ENCODE measurements at regions not wholly inside any gene's neighbourhood (a gene's known extent, or its start where the extent isn't known, plus 50 kb on each side); places are given as distances from the start of the nearest gene placed in this dataset.

GRCh38 chr2:16256601-16257321, 316.4 kb downstream of the MYCN start:
- Histone ChIP-seq H3K4me1 (ENCODE audit: insufficient read depth, low read length) (peaks cover 18% of the 10 kb centered on the region), H3K9me3 (ENCODE audit: low read length) (no peaks in the 10 kb centered on the region), H3K36me3 (ENCODE audit: insufficient read depth, low read length) (no peaks in the 10 kb centered on the region), H2AFZ (ENCODE audit: low read depth, low read length) (no peak overlapping the region), H3K4me3 (ENCODE audit: low read length) (no peak overlapping the region), H3K27me3 (ENCODE audit: insufficient read depth, low read length) (no peaks in the 10 kb centered on the region)

GRCh38 chr2:16255120-16255519, 314.8 kb downstream of the MYCN start:
- Histone ChIP-seq H3K9me3 (ENCODE audit: low read length) (no peaks in the 10 kb centered on the region), H2AFZ (ENCODE audit: low read depth, low read length) (no peak overlapping the region), H3K36me3 (ENCODE audit: insufficient read depth, low read length) (no peaks in the 10 kb centered on the region), H3K4me1 (ENCODE audit: insufficient read depth, low read length) (peaks cover 28% of the 10 kb centered on the region), H3K4me3 (ENCODE audit: low read length) (no peak overlapping the region), H3K27me3 (ENCODE audit: insufficient read depth, low read length) (no peaks in the 10 kb centered on the region)

- Histone ChIP-seq H3K36me3 (ENCODE audit: insufficient read depth, low read length) (no peaks in the 10 kb centered on the region), H2AFZ (ENCODE audit: low read depth, low read length) (no peak overlapping the region), H3K27me3 (ENCODE audit: insufficient read depth, low read length) (no peaks in the 10 kb centered on the region), H3K4me1 (ENCODE audit: insufficient read depth, low read length) (peaks cover 28% of the 10 kb centered on the region), H3K4me3 (ENCODE audit: low read length) (no peak overlapping the region), H3K9me3 (ENCODE audit: low read length) (no peaks in the 10 kb centered on the region)
Observed at GRCh38 chr2:16254356-16254965, 314.1 kb downstream of the MYCN start.

- Histone ChIP-seq H3K27me3 (ENCODE audit: insufficient read depth, low read length) (no peaks in the 10 kb centered on the region), H3K4me3 (ENCODE audit: low read length) (no peak overlapping the region), H2AFZ (ENCODE audit: low read depth, low read length) (no peak overlapping the region), H3K9me3 (ENCODE audit: low read length) (no peaks in the 10 kb centered on the region), H3K36me3 (ENCODE audit: insufficient read depth, low read length) (no peaks in the 10 kb centered on the region), H3K4me1 (ENCODE audit: insufficient read depth, low read length) (peaks cover 31% of the 10 kb centered on the region)
Observed at GRCh38 chr2:16253291-16253690, 312.9 kb downstream of the MYCN start.

- no peak overlapping the region for H2AFZ ChIP-seq (ENCODE audit: low read depth, low read length)
- peaks cover 30% of the 10 kb centered on the region for H3K4me1 ChIP-seq (ENCODE audit: insufficient read depth, low read length)
- H3K36me3 ChIP-seq (ENCODE audit: insufficient read depth, low read length), result no peaks in the 10 kb centered on the region
- no peaks in the 10 kb centered on the region for H3K27me3 ChIP-seq (ENCODE audit: insufficient read depth, low read length)
- H3K4me3 ChIP-seq (ENCODE audit: low read length), result no peak overlapping the region
- H3K9me3 ChIP-seq (ENCODE audit: low read length), result no peaks in the 10 kb centered on the region
Observed at GRCh38 chr2:16252891-16253290, 312.5 kb downstream of the MYCN start.

- Histone ChIP-seq H3K27me3 (ENCODE audit: insufficient read depth, low read length) (no peaks in the 10 kb centered on the region), H3K9me3 (ENCODE audit: low read length) (no peaks in the 10 kb centered on the region), H2AFZ (ENCODE audit: low read depth, low read length) (no peak overlapping the region), H3K4me3 (ENCODE audit: low read length) (no peak overlapping the region), H3K4me1 (ENCODE audit: insufficient read depth, low read length) (peaks cover 30% of the 10 kb centered on the region), H3K36me3 (ENCODE audit: insufficient read depth, low read length) (no peaks in the 10 kb centered on the region)
Observed at GRCh38 chr2:16252251-16252650, 311.9 kb downstream of the MYCN start.

GRCh38 chr2:16251511-16252225, 311.3 kb downstream of the MYCN start:
- no peaks in the 10 kb centered on the region for H3K36me3 ChIP-seq (ENCODE audit: insufficient read depth, low read length)
- no peak overlapping the region for H2AFZ ChIP-seq (ENCODE audit: low read depth, low read length)
- peaks cover 30% of the 10 kb centered on the region for H3K4me1 ChIP-seq (ENCODE audit: insufficient read depth, low read length)
- H3K27me3 ChIP-seq (ENCODE audit: insufficient read depth, low read length), result no peaks in the 10 kb centered on the region
- no peak overlapping the region for H3K4me3 ChIP-seq (ENCODE audit: low read length)
- H3K9me3 ChIP-seq (ENCODE audit: low read length), result no peaks in the 10 kb centered on the region

- no peak overlapping the region for H3K4me3 ChIP-seq (ENCODE audit: low read length)
- H3K27me3 ChIP-seq (ENCODE audit: insufficient read depth, low read length), result no peaks in the 10 kb centered on the region
- no peaks in the 10 kb centered on the region for H3K36me3 ChIP-seq (ENCODE audit: insufficient read depth, low read length)
- H2AFZ ChIP-seq (ENCODE audit: low read depth, low read length), result no peak overlapping the region
- peaks cover 30% of the 10 kb centered on the region for H3K4me1 ChIP-seq (ENCODE audit: insufficient read depth, low read length)
- no peaks in the 10 kb centered on the region for H3K9me3 ChIP-seq (ENCODE audit: low read length)
Observed at GRCh38 chr2:16250886-16251285, 310.5 kb downstream of the MYCN start.

GRCh38 chr2:16250466-16250865, 310.1 kb downstream of the MYCN start:
- Histone ChIP-seq H2AFZ (ENCODE audit: low read depth, low read length) (no peak overlapping the region), H3K27me3 (ENCODE audit: insufficient read depth, low read length) (no peaks in the 10 kb centered on the region), H3K9me3 (ENCODE audit: low read length) (no peaks in the 10 kb centered on the region), H3K4me1 (ENCODE audit: insufficient read depth, low read length) (peaks cover 30% of the 10 kb centered on the region), H3K36me3 (ENCODE audit: insufficient read depth, low read length) (no peaks in the 10 kb centered on the region), H3K4me3 (ENCODE audit: low read length) (no peak overlapping the region)

GRCh38 chr2:16250056-16250425, 309.7 kb downstream of the MYCN start:
- Histone ChIP-seq H3K4me1 (ENCODE audit: insufficient read depth, low read length) (peaks cover 30% of the 10 kb centered on the region), H3K9me3 (ENCODE audit: low read length) (no peaks in the 10 kb centered on the region), H3K4me3 (ENCODE audit: low read length) (no peak overlapping the region), H3K36me3 (ENCODE audit: insufficient read depth, low read length) (no peaks in the 10 kb centered on the region), H3K27me3 (ENCODE audit: insufficient read depth, low read length) (no peaks in the 10 kb centered on the region), H2AFZ (ENCODE audit: low read depth, low read length) (no peak overlapping the region)

GRCh38 chr2:16249246-16250055, 309.1 kb downstream of the MYCN start:
- H3K9me3 ChIP-seq (ENCODE audit: low read length), result no peaks in the 10 kb centered on the region
- no peak overlapping the region for H3K4me3 ChIP-seq (ENCODE audit: low read length)
- no peaks in the 10 kb centered on the region for H3K27me3 ChIP-seq (ENCODE audit: insufficient read depth, low read length)
- H2AFZ ChIP-seq (ENCODE audit: low read depth, low read length), result no peak overlapping the region
- H3K36me3 ChIP-seq (ENCODE audit: insufficient read depth, low read length), result no peaks in the 10 kb centered on the region
- peaks cover 30% of the 10 kb centered on the region for H3K4me1 ChIP-seq (ENCODE audit: insufficient read depth, low read length)

- H3K36me3 ChIP-seq (ENCODE audit: insufficient read depth, low read length), result no peaks in the 10 kb centered on the region
- H3K27me3 ChIP-seq (ENCODE audit: insufficient read depth, low read length), result no peaks in the 10 kb centered on the region
- H2AFZ ChIP-seq (ENCODE audit: low read depth, low read length), result no peak overlapping the region
- peaks cover 30% of the 10 kb centered on the region for H3K4me1 ChIP-seq (ENCODE audit: insufficient read depth, low read length)
- no peak overlapping the region for H3K4me3 ChIP-seq (ENCODE audit: low read length)
- no peaks in the 10 kb centered on the region for H3K9me3 ChIP-seq (ENCODE audit: low read length)
Observed at GRCh38 chr2:16248571-16249105, 308.3 kb downstream of the MYCN start.

Measured in neuron (in vitro differentiated cells).